ENCODE measurements at regions not wholly inside any gene's neighbourhood (a gene's known extent, or its start where the extent isn't known, plus 50 kb on each side); places are given as distances from the start of the nearest gene placed in this dataset.
"Not testable (repeated sequence)": the region's sequence is repeated elsewhere in the genome, so short reads cannot be mapped to it uniquely, and the experiment has no call there.

GRCh38 chr3:153221748-153222162 lies 59.7 kb downstream of the RAP2B start:
- no peak for DNase-seq

DNA sequence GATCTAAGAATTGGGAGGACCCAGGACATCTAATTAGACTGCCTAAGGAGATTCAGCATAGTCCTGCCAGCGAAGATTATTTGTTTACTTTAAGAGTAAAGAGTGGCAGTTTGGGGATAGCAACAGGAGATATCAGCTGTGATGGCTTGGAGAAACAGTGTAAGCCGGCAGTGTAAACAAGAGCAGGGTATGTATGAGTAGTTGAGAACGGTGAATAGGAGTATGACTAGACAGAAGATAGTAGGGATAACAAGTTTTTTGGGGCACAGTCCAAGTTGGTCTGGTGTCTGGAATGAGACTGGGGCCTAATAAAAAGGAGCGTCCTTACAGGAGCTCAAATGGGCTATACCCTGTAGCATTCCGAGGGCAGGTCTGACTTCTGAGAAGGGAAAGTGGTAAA lies 64.9 kb downstream of the RAP2B start:
- not testable (repeated sequence) for DNase-seq

DNA sequence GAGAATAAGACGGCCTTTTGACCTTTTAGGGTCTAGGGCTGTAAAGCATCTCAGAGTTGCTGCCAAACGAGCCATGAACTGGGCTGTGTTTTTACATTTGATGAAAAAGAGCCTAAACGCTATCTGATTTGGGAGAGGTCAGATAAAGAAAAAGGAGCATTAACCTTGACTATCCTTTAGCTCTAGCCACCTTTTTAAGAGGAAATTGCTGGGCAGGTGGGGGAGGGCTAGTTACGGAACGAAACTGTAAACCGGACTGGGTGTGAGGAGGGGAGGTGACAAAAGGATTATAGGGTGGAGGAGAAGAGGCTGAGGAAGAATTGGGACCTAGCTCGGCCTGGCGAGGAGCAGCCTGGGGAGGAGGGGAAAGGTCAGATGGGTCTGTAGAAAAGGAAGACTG lies 68.4 kb downstream of the RAP2B start:
- not testable (repeated sequence) for DNase-seq

DNA sequence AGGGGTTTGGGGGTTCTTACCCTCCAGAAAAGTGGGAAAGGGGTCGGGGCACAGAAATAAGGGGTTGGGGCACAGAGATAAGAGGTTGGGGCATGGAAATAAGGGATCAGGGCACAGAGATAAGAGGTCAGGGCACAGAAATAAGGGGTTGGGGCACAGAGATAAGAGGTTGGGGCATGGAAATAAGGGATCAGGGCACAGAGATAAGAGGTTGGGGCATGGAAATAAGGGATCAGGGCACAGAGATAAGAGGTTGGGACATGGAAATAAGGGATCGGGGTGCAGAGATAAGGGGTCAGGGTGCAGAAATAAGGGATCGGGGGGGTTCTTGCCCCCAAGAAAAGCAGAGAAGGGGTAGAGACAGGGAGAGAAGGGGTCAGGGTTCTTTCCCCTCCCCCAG lies 69.2 kb downstream of the RAP2B start:
- DNase-seq = not testable (repeated sequence)

DNA sequence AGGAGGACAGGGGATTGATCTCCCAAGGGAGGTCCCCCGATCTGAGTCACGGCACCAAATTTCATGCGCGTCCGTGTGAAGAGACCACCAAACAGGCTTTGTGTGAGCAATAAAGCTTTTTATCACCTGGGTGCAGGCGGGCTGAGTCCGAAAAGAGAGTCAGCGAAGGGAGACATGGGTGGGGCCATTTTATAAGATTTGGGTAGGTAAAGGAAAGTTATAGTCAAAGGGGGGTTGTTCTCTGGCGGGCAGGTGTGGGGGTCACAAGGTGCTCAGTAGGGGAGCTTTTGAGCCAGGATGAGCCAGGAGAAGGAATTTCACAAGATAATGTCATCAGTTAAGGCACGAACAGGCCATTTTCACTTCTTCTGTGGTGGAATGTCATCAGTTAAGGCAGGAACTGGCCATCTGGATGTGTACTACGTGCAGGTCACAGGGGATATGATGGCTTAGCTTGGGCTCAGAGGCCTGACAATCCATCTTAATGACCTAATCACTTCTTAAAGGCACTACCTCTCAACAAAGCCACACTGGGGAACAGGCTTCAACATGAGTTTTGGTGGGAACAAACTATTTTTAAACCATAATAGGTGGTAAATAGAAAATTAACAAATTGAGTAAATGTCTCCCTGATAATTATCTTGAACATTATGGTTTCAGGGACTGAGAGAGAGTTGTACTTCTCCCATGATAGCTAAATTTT lies 70.2 kb downstream of the RAP2B start:
- not testable (repeated sequence) for DNase-seq

DNA sequence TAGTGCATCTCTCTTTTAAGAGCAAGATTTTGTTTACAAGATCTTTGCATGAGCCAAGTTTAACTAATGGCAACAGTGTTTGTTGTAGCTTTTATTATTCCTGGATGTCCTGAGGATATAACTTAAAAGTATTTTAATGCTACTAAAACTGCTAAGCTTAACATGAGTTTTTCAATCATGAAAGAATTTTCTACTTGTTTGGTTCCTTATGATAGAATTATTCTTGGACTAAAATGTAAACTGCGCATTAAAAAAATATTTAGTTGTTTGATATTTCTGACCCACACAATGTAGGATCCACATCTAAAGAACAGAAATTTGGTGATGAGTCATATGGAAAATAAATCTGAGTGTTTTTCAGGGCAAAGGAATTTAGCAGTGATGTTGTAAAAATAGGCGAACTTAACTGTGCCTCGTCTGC lies 70.8 kb downstream of the RAP2B start:
- DNase-seq = no peak

DNA sequence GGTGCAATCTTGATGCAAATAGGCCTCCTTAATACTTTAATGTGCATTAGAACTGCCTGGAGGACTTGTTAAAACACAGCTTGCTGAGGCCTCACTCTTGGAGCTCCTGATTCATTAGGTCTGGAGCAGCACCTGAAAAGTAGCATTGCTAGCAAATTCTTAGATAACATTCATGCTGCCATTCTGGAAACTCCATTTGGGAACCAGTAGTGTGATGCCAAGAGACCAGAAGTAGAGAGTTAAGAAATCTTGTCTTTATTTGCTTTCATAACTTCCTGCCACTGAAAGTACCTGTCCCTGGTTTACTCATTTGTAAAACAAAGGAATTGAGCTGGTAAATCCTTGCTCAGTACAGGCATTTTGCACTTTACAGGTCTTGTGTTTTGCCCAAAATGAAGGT lies 72.0 kb downstream of the RAP2B start:
- DNase-seq = no peak

DNA sequence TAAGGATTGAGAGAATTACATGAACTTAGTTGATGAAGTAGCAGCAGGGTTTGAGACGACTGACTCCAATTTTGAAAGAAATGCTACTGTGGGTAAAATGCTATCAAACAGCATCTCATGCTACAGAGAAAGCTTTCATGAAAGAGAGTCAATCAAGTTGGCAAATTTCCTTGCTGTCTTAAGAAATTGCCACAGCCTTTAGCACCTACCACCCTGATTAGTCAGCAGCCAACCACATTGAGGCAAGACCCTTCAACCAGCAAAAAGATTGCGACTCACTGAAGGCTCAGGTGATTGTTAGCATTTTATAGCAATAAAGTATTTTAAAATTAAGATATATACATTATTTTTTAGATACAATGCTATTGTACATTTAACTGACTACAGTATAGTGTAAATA lies 80.9 kb downstream of the RAP2B start:
- DNase-seq = no peak

GRCh38 chr3:153244961-153245360 lies 82.9 kb downstream of the RAP2B start:
- no peak for DNase-seq

DNA sequence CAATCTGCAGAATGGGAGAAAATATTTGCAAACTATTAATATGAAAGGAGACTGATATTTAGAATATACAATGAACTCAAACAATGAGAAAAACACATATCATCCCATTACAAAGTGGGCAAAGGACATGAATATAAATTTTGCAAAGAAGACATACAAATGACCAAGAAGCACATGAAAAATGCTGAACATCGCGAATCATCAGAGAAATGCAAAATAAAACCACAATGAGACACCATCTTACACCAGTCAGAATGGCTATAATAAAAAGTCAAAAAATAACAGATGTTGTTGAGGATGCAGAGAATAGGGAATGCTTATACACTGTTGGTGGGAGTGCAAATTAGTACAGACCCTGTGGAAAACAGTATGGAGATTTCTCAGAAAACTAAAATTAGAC lies 83.6 kb downstream of the RAP2B start:
- DNase-seq = no peak

DNA sequence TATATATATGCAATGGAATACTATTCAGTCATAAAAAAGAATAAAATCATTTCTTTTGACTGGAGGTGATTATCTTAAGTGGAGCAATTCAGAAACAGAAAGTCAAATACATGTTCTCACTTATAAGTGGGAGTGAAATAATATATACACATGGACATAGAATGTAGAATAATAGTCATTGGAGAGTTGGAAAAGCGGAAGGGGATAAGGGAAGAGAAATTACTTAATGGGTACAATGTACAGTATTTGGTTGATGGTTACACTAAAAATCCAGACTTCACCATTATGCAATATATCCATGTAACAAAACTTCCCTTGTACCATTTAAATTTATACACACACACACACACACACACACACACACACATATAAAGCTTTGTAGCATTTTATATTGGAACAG lies 84.3 kb downstream of the RAP2B start:
- no peak for DNase-seq

GRCh38 chr3:153246806-153247205 lies 84.8 kb downstream of the RAP2B start:
- DNase-seq = no peak

DNA sequence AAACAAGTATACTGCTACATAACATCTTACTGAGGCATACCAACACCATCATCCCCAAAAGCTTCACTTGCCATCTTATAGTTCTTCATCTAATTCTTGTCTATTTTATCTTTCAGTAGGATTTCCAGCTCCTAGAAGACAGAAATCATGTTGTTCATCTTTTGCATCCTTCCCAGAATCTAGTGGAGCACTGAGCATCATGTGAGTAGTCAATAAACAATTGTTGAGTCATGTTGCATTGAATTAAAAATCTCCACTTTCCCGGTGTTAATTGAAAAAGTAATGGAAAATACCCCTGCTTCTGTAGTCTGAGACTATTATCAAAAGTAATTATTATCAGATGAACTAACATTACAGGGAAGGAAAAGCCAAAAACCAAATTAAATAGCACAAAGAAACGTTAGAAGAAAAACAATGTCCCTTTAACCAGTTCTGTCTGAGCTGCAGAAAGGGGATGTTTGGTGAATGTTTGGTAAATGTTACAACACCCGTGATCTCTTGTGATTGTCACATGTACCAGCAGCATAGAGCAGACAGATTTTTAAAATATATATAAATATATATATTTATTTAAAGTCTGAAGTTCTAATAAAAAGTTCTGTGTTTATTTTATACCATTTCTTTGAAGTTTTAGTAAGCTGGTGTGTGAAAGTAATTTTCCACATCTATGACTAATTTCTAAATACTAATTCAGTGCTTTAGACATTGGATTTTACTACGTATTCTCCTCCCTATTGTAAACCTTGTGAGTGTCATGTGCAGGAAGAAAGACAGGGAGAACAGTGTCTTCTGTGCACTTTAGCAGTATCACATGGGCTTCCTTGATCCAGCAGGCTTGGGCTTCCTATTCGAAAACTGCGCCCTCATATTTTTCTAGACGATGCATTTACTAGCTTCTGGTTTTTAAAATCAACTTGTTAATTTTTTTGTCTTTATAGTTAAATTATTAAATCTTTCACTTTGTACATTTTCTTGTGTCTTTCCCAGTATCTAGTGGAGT lies 85.6 kb downstream of the RAP2B start:
- no peak for DNase-seq

GRCh38 chr3:153248835-153249234 lies 86.8 kb downstream of the RAP2B start:
- not testable (repeated sequence) for DNase-seq

DNA sequence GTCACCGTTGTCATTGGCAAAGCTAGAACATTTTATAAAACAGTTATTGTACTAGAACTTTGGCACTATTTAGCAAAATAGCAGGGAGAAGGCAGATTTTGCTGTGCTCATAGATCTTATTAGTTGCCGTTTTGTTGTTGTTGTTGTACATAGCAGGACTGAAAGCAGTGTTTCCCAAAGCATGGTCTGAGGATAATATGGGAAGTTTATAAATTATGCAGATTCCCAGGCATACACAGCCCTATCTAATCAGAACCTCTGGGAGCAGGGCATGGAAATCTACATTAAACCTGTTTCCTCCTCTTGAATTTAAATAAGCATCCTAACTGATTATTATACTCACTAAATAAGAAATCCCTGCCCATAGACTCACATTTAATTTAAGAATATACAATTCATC lies 87.9 kb downstream of the RAP2B start:
- DNase-seq = no peak

DNA sequence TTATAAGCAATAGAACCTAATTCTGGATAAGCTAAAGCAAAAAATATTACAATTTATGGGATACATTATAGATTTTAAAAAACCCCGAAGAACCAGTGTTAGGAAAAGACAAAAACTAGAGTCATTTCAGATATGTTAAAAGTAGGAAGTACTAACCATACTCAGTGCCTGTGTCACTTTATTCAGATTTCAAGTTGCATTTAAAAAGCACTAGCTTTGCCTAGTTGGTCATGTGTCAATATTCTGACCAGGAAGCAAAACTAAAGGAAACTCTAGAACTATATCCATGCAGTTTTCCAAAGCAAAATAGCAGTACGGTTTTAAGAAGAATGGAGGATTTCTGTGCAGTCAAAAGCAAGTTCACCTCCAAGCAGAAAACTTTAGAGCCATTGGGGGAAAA lies 88.4 kb downstream of the RAP2B start:
- no peak for DNase-seq

GRCh38 chr3:153252963-153253362 lies 90.9 kb downstream of the RAP2B start:
- DNase-seq = no peak

DNA sequence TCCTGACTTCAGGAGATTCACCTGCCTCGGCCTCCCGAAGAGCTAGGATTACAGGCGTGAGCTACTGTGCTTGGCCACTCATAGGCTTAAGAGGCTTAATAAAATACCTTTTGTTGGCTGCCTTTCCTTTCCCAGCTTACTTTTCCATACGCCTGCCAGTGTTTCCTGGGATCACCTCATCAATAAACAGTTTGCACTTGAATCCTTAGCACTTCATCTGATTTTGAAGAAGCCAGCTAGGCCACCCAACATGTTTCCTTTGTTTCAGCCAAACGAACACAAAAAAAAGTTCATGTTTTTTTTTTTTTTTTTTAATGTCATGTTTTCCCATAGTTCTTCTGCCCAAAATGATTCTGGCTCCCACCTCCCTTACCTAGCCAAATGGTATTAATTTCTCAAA lies 92.3 kb downstream of the RAP2B start:
- DNase-seq = no peak

GRCh38 chr3:153257673-153258351 lies 95.8 kb downstream of the RAP2B start:
- no peak for DNase-seq

GRCh38 chr3:153259956-153260355 lies 97.9 kb downstream of the RAP2B start:
- DNase-seq = no peak

- DNase-seq = no peak
These were observed 98.7 kb downstream of the RAP2B start for GRCh38 chr3:153260681-153261080.

DNA sequence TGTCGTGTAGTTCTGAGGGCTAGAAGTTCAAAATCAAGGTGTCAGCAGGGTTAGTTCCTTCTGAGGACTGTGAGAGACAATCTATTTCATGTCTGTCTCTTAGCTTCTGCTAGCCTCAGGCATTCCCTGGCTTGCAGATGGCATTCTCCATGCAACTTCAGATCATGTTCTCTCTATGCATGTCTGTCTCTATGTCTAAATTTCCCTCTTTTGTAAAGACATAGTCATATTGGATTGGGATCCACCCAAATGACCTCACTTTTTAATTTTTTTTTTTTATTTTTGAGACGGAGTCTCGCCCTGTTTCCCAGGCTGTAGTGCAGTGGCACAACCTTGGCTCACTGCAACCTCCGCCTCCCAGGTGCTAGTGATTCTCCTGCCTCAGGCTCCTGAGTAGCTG lies 104.6 kb downstream of the RAP2B start:
- no peak for DNase-seq

- no peak for DNase-seq
These were observed 106.7 kb downstream of the RAP2B start for GRCh38 chr3:153268564-153269279.

Measured in NCI-H2081 (cell line).